GM18873 (cell line): ENCODE measurements at regions not wholly inside any gene's neighbourhood (a gene's known extent, or its start where the extent isn't known, plus 50 kb on each side); places are given as distances from the start of the nearest gene placed in this dataset.

Experiments
- ATAC-seq: cut with Tn5 transposase; IDR thresholded peaks from one replicate; pipeline ENCODE4 v1.9.1; 2021; ENCODE audit warnings: mild to moderate bottlenecking, moderate library complexity, moderate number of reproducible peaks; ENCODE audit not compliant: unreplicated experiment, low FRiP score

GRCh38 chrX:130974323-130974722 is 71.3 kb upstream of the ENOX2 start:
- no peak for ATAC-seq

DNA sequence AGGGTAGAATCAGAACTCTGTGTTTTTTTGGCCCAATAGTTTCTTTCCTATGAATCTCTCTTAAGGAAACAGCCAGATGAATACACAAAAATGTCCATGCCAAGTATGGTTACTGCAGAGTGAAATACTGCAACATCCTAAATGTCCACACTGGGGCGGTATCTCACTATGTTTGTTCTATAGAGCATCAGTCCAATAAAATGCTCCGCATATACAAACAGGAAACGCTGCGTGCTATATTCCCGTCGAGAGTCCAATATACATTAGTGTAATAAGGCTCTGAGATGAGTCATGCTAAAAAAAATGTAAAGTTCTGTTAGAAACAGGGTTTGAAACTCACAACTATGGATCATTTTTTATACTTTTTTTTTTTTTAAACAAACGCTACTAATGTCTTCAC is 72.9 kb upstream of the ENOX2 start:
- peak; percentile 58 for ATAC-seq

- no peak for ATAC-seq
These were observed 76.3 kb upstream of the ARHGAP36 start for GRCh38 chrX:130981836-130982235.

DNA sequence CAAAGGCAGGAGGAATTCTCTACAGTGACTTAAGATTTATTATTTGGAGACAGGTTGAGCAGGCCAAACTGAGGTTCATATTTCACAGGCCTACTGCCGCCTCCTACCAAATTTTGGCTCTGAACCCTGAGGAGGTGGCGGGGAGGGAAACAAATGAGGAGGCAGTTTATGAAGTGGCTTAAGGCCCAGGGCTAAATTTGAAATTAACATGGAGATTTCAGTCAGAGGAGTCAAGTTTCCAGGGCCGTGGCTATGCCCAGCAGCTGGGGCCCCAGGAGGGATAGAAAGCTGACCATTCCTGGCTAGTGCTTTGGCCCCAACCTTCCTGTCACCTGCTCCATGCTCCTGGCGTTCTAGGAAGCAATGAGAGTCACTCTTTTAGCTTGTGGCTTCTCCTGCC is 73.4 kb upstream of the ARHGAP36 start:
- ATAC-seq, result no peak

DNA sequence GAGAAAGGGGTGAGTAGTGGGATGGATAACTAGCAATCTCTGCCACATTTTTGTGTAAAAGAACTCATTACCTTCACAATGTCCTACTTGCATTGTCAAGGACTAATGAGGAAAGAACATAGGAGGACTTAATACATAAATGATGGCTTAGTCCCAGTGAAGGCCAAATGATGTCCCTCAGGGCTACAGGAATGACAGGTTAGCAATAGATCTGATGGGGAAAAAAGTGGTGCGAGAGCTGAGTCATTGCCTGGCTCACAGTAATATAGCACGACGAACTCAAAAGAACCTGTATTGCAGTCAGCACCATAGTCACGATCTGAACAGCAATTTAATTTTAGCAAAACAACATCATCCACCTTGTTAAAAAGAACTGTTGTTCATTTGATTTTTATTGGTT is 70.9 kb upstream of the ARHGAP36 start:
- ATAC-seq, result no peak

GRCh38 chrX:130990723-130991122 is 67.4 kb upstream of the ARHGAP36 start:
- no peak for ATAC-seq

- no peak for ATAC-seq
These were observed 63.5 kb upstream of the ARHGAP36 start for GRCh38 chrX:130994671-130995070.

DNA sequence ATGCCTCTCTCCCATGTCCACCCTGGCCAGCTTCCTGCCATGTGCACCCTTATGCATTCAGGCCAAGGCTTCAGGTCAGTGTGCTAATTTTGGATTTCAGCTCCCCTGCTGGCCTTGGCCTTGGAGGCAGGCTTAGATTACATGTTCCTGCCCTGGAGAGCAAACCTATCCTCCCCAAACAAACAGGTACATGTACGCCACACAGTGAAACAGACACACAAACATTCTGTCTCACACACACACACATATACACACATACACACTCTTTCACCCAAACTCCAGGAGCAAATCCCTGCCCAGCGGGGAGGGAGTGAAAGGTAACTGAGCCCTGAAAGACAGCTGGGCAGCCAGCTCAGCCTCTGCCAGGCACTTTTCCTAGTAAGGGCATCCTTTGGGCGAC is 62.7 kb upstream of the ARHGAP36 start:
- no peak for ATAC-seq

GRCh38 chrX:130997314-130997713 is 60.8 kb upstream of the ARHGAP36 start:
- ATAC-seq, result no peak

DNA sequence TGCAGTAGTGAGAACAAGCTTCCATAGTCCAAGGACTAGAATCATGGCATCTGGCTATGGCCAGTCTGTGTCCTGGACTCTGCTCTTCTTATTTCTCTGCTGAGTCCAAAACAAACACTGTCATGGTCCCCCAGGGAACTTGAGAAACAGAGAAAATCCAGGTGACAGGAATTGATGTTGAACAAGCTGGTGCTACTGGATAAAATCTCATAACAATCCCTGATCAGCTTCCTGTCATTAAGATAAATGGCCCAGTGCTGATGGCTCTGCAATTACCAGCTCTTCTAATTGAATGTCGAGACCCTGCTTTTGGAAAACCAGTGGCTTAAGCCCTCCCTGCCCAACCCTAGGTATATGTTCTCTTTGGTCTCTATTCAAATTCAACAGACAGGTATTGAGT is 58.8 kb upstream of the ARHGAP36 start:
- ATAC-seq, result no peak
